Ascending aorta (tissue), 2 donors: ENCODE measurements at regions not wholly inside any gene's neighbourhood (a gene's known extent, or its start where the extent isn't known, plus 50 kb on each side); places are given as distances from the start of the nearest gene placed in this dataset.

ENCODE experiments used
- DNase-seq, 2 donors: peaks; one replicate each; pipeline ENCODE4 v3.0.0-alpha.2; 2019; ENCODE audit warnings: low spot score in 2 of 2
- H3K27ac ChIP-seq, 2 donors: fragments of 200-600 bp; sonication (generic); one replicate each; pipeline ENCODE4 v1.5.1; 2016 to 2017; ENCODE audit warnings: mild to moderate bottlenecking in 1 of 2
- H3K27me3 ChIP-seq: fragments of 200-600 bp; sonication (generic); one replicate; pipeline ENCODE4 v1.5.1; 2017
- H3K36me3 ChIP-seq, 2 donors: fragments of 200-600 bp; sonication (generic); one replicate each; pipeline ENCODE4 v1.5.1; 2016
- H3K4me1 ChIP-seq, 2 donors: fragments of 200-600 bp; sonication (generic); one replicate each; pipeline ENCODE4 v1.5.1; 2016 to 2017; ENCODE audit warnings: mild to moderate bottlenecking in 1 of 2
- H3K4me3 ChIP-seq, 2 donors: fragments of 200-600 bp; sonication (generic); one replicate each; pipeline ENCODE4 v1.5.1; 2016 to 2017; ENCODE audit warnings: mild to moderate bottlenecking in 1 of 2
- H3K9me3 ChIP-seq, 2 donors: fragments of 200-600 bp; sonication (generic); one replicate each; pipeline ENCODE4 v1.5.1; 2016
- CTCF ChIP-seq, 3 experiments: fragments of 200-600 bp in 2 of 3; fragments of 450-650 bp in 1 of 3; sonication (generic) in 2 of 3; IDR thresholded peaks; one replicate each; pipeline ENCODE4 v1.5.1; 2016 to 2019; ENCODE audit warnings: antibody characterized with exemption in 3 of 3, mild to moderate bottlenecking in 1 of 3, moderate library complexity in 1 of 3
- intact Hi-C: fragments of 100-400 bp; cut with DNase I; formaldehyde crosslinking; loops from one replicate; pipeline ENCODE4 v1.15.1; 2023

GRCh38 chr7:41504214-41504980 lies 198.5 kb downstream of the INHBA start:
- Histone ChIP-seq H3K36me3 (no peaks in the 10 kb centered on the region), H3K27me3 (no peaks in the 10 kb centered on the region), H3K9me3 (no peaks in the 10 kb centered on the region), H3K27ac (no peak overlapping the region), H3K4me1 (no peaks in the 10 kb centered on the region), H3K4me3 (no peak overlapping the region)
- no peak for TF ChIP-seq CTCF (IDR thresholded peaks at IDR 0.05)
- intact Hi-C loops: no loop called here
- DNase-seq: no peak

- Histone ChIP-seq H3K9me3 (no peaks in the 10 kb centered on the region), H3K27ac (no peak overlapping the region), H3K4me1 (no peaks in the 10 kb centered on the region), H3K4me3 (no peak overlapping the region), H3K27me3 (no peaks in the 10 kb centered on the region), H3K36me3 (no peaks in the 10 kb centered on the region)
- intact Hi-C loops: no loop called here
- no peak for TF ChIP-seq CTCF (IDR thresholded peaks at IDR 0.05)
- DNase-seq: no peak
Observed at GRCh38 chr7:41503438-41503837, 199.5 kb downstream of the INHBA start.

- intact Hi-C loops: no loop called here
- Histone ChIP-seq H3K27me3 (no peaks in the 10 kb centered on the region), H3K27ac (no peak overlapping the region), H3K4me1 (no peaks in the 10 kb centered on the region), H3K4me3 (no peak overlapping the region), H3K36me3 (no peaks in the 10 kb centered on the region), H3K9me3 (no peaks in the 10 kb centered on the region)
- TF ChIP-seq CTCF (IDR thresholded peaks at IDR 0.05): no peak
- no peak for DNase-seq
Observed at GRCh38 chr7:41501466-41501865, 201.4 kb downstream of the INHBA start.

- no peak for DNase-seq
- H3K4me3 ChIP-seq: no peak overlapping the region
- H3K36me3 ChIP-seq: no peaks in the 10 kb centered on the region
- H3K27ac ChIP-seq: no peak overlapping the region
- intact Hi-C loops: no loop called here
- no peaks in the 10 kb centered on the region for H3K9me3 ChIP-seq
- no peaks in the 10 kb centered on the region for H3K4me1 ChIP-seq
- TF ChIP-seq CTCF (IDR thresholded peaks at IDR 0.05): no peak
- H3K27me3 ChIP-seq: no peaks in the 10 kb centered on the region
Observed at GRCh38 chr7:41501006-41501405, 201.9 kb downstream of the INHBA start.

- H3K27me3 ChIP-seq: no peaks in the 10 kb centered on the region
- no peak overlapping the region for H3K4me3 ChIP-seq
- no peak for DNase-seq
- no peaks in the 10 kb centered on the region for H3K9me3 ChIP-seq
- no peak for TF ChIP-seq CTCF (IDR thresholded peaks at IDR 0.05)
- H3K36me3 ChIP-seq: no peaks in the 10 kb centered on the region
- intact Hi-C loops: no loop called here
- no peaks in the 10 kb centered on the region for H3K4me1 ChIP-seq
- no peak overlapping the region for H3K27ac ChIP-seq
Observed at GRCh38 chr7:41492603-41493002, 210.3 kb downstream of the INHBA start.
